ENCODE measurements at regions not wholly inside any gene's neighbourhood (a gene's known extent, or its start where the extent isn't known, plus 50 kb on each side); places are given as distances from the start of the nearest gene placed in this dataset.

DNA sequence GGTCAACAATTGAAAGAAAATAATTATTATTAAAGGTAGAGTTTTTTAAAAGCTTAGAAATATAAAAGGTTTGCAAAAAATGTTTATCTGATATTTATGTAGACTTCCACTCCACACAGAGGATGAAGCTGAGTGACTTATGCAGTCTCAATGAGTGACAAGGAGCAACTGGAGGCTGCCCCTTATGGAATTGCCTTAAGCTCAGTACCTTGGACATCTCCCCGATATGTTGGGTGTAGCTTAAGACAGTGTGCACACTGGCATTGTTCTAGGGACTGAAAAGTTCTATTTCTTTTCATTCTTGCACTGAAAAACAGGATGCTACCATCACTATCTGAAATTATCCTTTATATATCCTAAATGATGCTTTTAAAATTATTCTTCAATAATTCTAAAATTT is 292.1 kb downstream of the PRDM5 start:
- no peak for TF ChIP-seq POLR2A (IDR thresholded peaks at IDR 0.05)
- TF ChIP-seq, protein P1, sequence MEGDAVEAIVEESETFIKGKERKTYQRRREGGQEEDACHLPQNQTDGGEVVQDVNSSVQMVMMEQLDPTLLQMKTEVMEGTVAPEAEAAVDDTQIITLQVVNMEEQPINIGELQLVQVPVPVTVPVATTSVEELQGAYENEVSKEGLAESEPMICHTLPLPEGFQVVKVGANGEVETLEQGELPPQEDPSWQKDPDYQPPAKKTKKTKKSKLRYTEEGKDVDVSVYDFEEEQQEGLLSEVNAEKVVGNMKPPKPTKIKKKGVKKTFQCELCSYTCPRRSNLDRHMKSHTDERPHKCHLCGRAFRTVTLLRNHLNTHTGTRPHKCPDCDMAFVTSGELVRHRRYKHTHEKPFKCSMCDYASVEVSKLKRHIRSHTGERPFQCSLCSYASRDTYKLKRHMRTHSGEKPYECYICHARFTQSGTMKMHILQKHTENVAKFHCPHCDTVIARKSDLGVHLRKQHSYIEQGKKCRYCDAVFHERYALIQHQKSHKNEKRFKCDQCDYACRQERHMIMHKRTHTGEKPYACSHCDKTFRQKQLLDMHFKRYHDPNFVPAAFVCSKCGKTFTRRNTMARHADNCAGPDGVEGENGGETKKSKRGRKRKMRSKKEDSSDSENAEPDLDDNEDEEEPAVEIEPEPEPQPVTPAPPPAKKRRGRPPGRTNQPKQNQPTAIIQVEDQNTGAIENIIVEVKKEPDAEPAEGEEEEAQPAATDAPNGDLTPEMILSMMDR (IDR thresholded peaks at IDR 0.05), result no peak
